ENCODE measurements at regions not wholly inside any gene's neighbourhood (a gene's known extent, or its start where the extent isn't known, plus 50 kb on each side); places are given as distances from the start of the nearest gene placed in this dataset.
"Not testable (repeated sequence)": the region's sequence is repeated elsewhere in the genome, so short reads cannot be mapped to it uniquely, and the experiment has no call there.

- CTCF ChIA-PET; H3K4me3 ChIP-seq (ENCODE audit: low read length); H3K9me3 ChIP-seq (ENCODE audit: low read length); H3K27me3 Mint-ChIP-seq; H3K36me3 ChIP-seq (ENCODE audit: insufficient read depth, low read length); H3K36me3 Mint-ChIP-seq; H3K27ac Mint-ChIP-seq; H3K4me1 Mint-ChIP-seq; H3K4me1 ChIP-seq (ENCODE audit: insufficient read depth, low read length); POLR2A ChIA-PET; DNase-seq; H3K27ac ChIP-seq (ENCODE audit: low read depth, low read length); H3K4me3 Mint-ChIP-seq; H3K9me3 Mint-ChIP-seq; H3K27me3 ChIP-seq (ENCODE audit: insufficient read depth, low read length, poor library complexity, severe bottlenecking): not testable (repeated sequence)
These were observed 146.0 kb upstream of the POTED start for GRCh38 chr21:13463562-13463961.
